HFFc6 (cell line): ENCODE measurements at regions not wholly inside any gene's neighbourhood (a gene's known extent, or its start where the extent isn't known, plus 50 kb on each side); places are given as distances from the start of the nearest gene placed in this dataset.

Experiments used
- DNase-seq: peaks from one replicate; pipeline ENCODE4 v3.0.0-alpha.2; 2018
- H3K27ac Mint-ChIP-seq: 2 replicates; pipeline ENCODE4 v1.8.0; 2020; ENCODE audit warnings: mild to moderate bottlenecking, mixed read lengths
- H3K27me3 Mint-ChIP-seq: 2 replicates; pipeline ENCODE4 v1.8.0; 2021; ENCODE audit warnings: mild to moderate bottlenecking, moderate library complexity, mixed read lengths; ENCODE audit not compliant: insufficient read depth
- H3K36me3 Mint-ChIP-seq: 2 replicates; pipeline ENCODE4 v1.8.0; 2021; ENCODE audit warnings: low read depth, mixed read lengths
- H3K4me1 Mint-ChIP-seq: 2 replicates; pipeline ENCODE4 v1.8.0; 2020; ENCODE audit warnings: low read depth, mixed read lengths
- H3K4me3 Mint-ChIP-seq: 2 replicates; pipeline ENCODE4 v1.8.0; 2020; ENCODE audit warnings: mild to moderate bottlenecking, moderate library complexity, mixed read lengths
- H3K9me3 Mint-ChIP-seq: 2 replicates; pipeline ENCODE4 v1.8.0; 2020; ENCODE audit warnings: mild to moderate bottlenecking, mixed read lengths
- CTCF ChIP-seq: fragments of 200-600 bp; sonication (generic); IDR thresholded peaks from 2 replicates; pipeline ENCODE4 v1.5.0; 2021; ENCODE audit warnings: antibody characterized with exemption, mild to moderate bottlenecking

GRCh38 chr13:99652141-99652540 is 150.9 kb downstream of the TM9SF2 start:
- peaks cover 17% of the 10 kb centered on the region for H3K4me1 Mint-ChIP-seq
- no peak for DNase-seq
- H3K27me3 Mint-ChIP-seq = peaks cover 6% of the 10 kb centered on the region
- H3K9me3 Mint-ChIP-seq = no peaks in the 10 kb centered on the region
- TF ChIP-seq CTCF = no peak
- no peak overlapping the region for H3K27ac Mint-ChIP-seq
- H3K36me3 Mint-ChIP-seq = no peaks in the 10 kb centered on the region
- no peak overlapping the region for H3K4me3 Mint-ChIP-seq

- TF ChIP-seq CTCF = no peak
- Mint-ChIP-seq H3K4me1 (peaks cover 7% of the 10 kb centered on the region), H3K9me3 (no peaks in the 10 kb centered on the region), H3K27ac (no peak overlapping the region), H3K36me3 (no peaks in the 10 kb centered on the region), H3K4me3 (no peak overlapping the region), H3K27me3 (peaks cover 6% of the 10 kb centered on the region)
- no peak for DNase-seq
Observed at GRCh38 chr13:99651016-99651415, 149.7 kb downstream of the TM9SF2 start.

GRCh38 chr13:99650410-99650809 is 149.1 kb downstream of the TM9SF2 start:
- Mint-ChIP-seq H3K4me3 (no peak overlapping the region), H3K4me1 (peaks cover 7% of the 10 kb centered on the region), H3K36me3 (no peaks in the 10 kb centered on the region), H3K27ac (no peak overlapping the region), H3K27me3 (peaks cover 6% of the 10 kb centered on the region), H3K9me3 (no peaks in the 10 kb centered on the region)
- DNase-seq = no peak
- no peak for TF ChIP-seq CTCF

- Mint-ChIP-seq H3K4me3 (no peak overlapping the region), H3K27me3 (peaks cover 4% of the 10 kb centered on the region), H3K4me1 (peaks cover 7% of the 10 kb centered on the region), H3K27ac (no peak overlapping the region), H3K36me3 (no peaks in the 10 kb centered on the region), H3K9me3 (no peaks in the 10 kb centered on the region)
- no peak for TF ChIP-seq CTCF
- no peak for DNase-seq
Observed at GRCh38 chr13:99648927-99649326, 147.7 kb downstream of the TM9SF2 start.

GRCh38 chr13:99648066-99648665 is 146.9 kb downstream of the TM9SF2 start:
- Mint-ChIP-seq H3K27ac (no peak overlapping the region), H3K4me1 (peaks cover 7% of the 10 kb centered on the region), H3K4me3 (no peak overlapping the region), H3K27me3 (peaks cover 4% of the 10 kb centered on the region), H3K36me3 (no peaks in the 10 kb centered on the region), H3K9me3 (no peaks in the 10 kb centered on the region)
- DNase-seq = no peak
- TF ChIP-seq CTCF = no peak

- TF ChIP-seq CTCF = no peak
- Mint-ChIP-seq H3K4me1 (peaks cover 7% of the 10 kb centered on the region), H3K9me3 (no peaks in the 10 kb centered on the region), H3K27ac (no peak overlapping the region), H3K4me3 (no peak overlapping the region), H3K36me3 (no peaks in the 10 kb centered on the region), H3K27me3 (peaks cover 4% of the 10 kb centered on the region)
- DNase-seq = no peak
Observed at GRCh38 chr13:99647596-99647985, 146.3 kb downstream of the TM9SF2 start.
